HepG2 (cell line): ENCODE measurements at regions not wholly inside any gene's neighbourhood (a gene's known extent, or its start where the extent isn't known, plus 50 kb on each side); places are given as distances from the start of the nearest gene placed in this dataset.

Experiments
- E2F2 ChIP-seq: sonication (generic); formaldehyde crosslinking; IDR thresholded peaks from 2 replicates; pipeline ENCODE4 v1.4.0; 2020; ENCODE audit warnings: missing genetic modification reagents, borderline replicate concordance
- HMG20B ChIP-seq: conservative IDR thresholded peaks from 2 replicates; pipeline ENCODE4 v1.6.1; 2016; ENCODE audit warnings: missing genetic modification reagents, missing compliant biosample characterization
- HNRNPK ChIP-seq: fragments of 200-400 bp; formaldehyde crosslinking; IDR thresholded peaks from 2 replicates; pipeline ENCODE4 v1.6.1; 2018; ENCODE audit warnings: low read length, low read depth, moderate library complexity, mild to moderate bottlenecking; ENCODE audit not compliant: poor library complexity, severe bottlenecking
- SIX4 ChIP-seq: sonication (generic); formaldehyde crosslinking; IDR thresholded peaks from 2 replicates; pipeline ENCODE4 v1.4.0; 2020; ENCODE audit warnings: missing genetic modification reagents
- SMAD9 ChIP-seq: sonication (generic); formaldehyde crosslinking; IDR thresholded peaks from 2 replicates; pipeline ENCODE4 v1.5.1; 2020; ENCODE audit warnings: mild to moderate bottlenecking, missing genetic modification reagents
- TAF1 ChIP-seq: sonication (generic); formaldehyde crosslinking; IDR thresholded peaks from 2 replicates; pipeline ENCODE4 v1.4.0; 2020; ENCODE audit warnings: missing genetic modification reagents
- YEATS2 ChIP-seq: sonication (generic); formaldehyde crosslinking; IDR thresholded peaks from 2 replicates; pipeline ENCODE4 v1.4.0; 2020; ENCODE audit warnings: missing genetic modification reagents, borderline replicate concordance
- ZBTB33 ChIP-seq: sonication (generic); formaldehyde crosslinking; IDR thresholded peaks from 2 replicates; pipeline ENCODE4 v1.4.0; 2020; ENCODE audit warnings: missing genetic modification reagents
- ZNF142 ChIP-seq: sonication (generic); formaldehyde crosslinking; IDR thresholded peaks from 2 replicates; pipeline ENCODE4 v1.4.0; 2020; ENCODE audit warnings: missing genetic modification reagents
- ZNF362 ChIP-seq: sonication (generic); formaldehyde crosslinking; IDR thresholded peaks from 2 replicates; pipeline ENCODE4 v1.4.0; 2020; ENCODE audit warnings: missing genetic modification reagents, mild to moderate bottlenecking, borderline replicate concordance
- ZNF432 ChIP-seq: sonication (generic); formaldehyde crosslinking; IDR thresholded peaks from 2 replicates; pipeline ENCODE4 v1.5.0; 2020; ENCODE audit warnings: missing genetic modification reagents, mild to moderate bottlenecking, borderline replicate concordance
- ZNF607 ChIP-seq: sonication (generic); formaldehyde crosslinking; IDR thresholded peaks from 2 replicates; pipeline ENCODE4 v1.5.1; 2020; ENCODE audit warnings: missing genetic modification reagents, mild to moderate bottlenecking, borderline replicate concordance
- ZNF878 ChIP-seq: sonication (generic); formaldehyde crosslinking; IDR thresholded peaks from 2 replicates; pipeline ENCODE4 v1.8.1; 2023; ENCODE audit warnings: mild to moderate bottlenecking, missing genetic modification reagents, moderate library complexity
- TF ChIP-seq, protein P1 (sequence below): sonication (generic); formaldehyde crosslinking; IDR thresholded peaks from 2 replicates; pipeline ENCODE4 v1.5.0; 2020; ENCODE audit warnings: missing genetic modification reagents
- TF ChIP-seq, protein P2 (sequence below): sonication (generic); formaldehyde crosslinking; IDR thresholded peaks from 2 replicates; pipeline ENCODE4 v1.4.0; 2020; ENCODE audit warnings: missing genetic modification reagents

DNA sequence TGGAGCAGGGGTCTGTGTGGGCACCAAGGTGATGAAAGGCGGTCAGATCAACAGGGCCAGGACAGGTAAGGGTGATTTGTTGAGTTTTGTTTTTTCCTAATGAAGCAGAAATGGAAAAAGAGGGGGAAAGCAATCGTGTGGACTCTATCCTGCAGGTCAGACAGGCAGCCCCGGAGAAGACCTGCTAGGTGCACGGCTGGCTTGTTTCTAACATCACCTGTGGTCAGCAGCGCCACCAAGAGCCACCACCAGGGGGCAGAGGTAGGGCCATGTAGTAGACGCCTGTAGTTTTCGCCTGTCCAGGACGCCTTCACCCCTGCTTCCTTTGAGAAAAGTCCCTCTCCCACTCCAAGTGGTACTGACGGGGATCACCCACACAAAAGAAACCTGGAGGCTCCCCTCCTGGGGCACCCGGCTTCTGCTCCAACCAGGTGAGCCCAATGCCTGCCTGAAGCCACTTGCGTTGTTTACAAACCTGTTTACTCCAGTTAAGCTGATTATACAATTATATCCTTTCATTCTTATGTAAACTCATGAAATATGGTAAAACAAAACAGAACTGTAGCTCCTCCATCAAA, 54.2 kb upstream of the SEC14L1 start (continued):
- TF ChIP-seq ZBTB33 (CRISPR knock-in tag): peak; percentile 76
- TF ChIP-seq HNRNPK: no peak
- no peak for TF ChIP-seq ZNF142 (CRISPR knock-in tag)
- no peak for TF ChIP-seq TAF1 (CRISPR knock-in tag)
- no peak for TF ChIP-seq ZNF878
- no peak for TF ChIP-seq E2F2 (CRISPR knock-in tag)
- no peak for TF ChIP-seq SIX4 (CRISPR knock-in tag)
- no peak for TF ChIP-seq ZNF362 (CRISPR knock-in tag)
- TF ChIP-seq, protein P1, sequence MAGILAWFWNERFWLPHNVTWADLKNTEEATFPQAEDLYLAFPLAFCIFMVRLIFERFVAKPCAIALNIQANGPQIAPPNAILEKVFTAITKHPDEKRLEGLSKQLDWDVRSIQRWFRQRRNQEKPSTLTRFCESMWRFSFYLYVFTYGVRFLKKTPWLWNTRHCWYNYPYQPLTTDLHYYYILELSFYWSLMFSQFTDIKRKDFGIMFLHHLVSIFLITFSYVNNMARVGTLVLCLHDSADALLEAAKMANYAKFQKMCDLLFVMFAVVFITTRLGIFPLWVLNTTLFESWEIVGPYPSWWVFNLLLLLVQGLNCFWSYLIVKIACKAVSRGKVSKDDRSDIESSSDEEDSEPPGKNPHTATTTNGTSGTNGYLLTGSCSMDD (CRISPR knock-in tag): no peak
- TF ChIP-seq, protein P2, sequence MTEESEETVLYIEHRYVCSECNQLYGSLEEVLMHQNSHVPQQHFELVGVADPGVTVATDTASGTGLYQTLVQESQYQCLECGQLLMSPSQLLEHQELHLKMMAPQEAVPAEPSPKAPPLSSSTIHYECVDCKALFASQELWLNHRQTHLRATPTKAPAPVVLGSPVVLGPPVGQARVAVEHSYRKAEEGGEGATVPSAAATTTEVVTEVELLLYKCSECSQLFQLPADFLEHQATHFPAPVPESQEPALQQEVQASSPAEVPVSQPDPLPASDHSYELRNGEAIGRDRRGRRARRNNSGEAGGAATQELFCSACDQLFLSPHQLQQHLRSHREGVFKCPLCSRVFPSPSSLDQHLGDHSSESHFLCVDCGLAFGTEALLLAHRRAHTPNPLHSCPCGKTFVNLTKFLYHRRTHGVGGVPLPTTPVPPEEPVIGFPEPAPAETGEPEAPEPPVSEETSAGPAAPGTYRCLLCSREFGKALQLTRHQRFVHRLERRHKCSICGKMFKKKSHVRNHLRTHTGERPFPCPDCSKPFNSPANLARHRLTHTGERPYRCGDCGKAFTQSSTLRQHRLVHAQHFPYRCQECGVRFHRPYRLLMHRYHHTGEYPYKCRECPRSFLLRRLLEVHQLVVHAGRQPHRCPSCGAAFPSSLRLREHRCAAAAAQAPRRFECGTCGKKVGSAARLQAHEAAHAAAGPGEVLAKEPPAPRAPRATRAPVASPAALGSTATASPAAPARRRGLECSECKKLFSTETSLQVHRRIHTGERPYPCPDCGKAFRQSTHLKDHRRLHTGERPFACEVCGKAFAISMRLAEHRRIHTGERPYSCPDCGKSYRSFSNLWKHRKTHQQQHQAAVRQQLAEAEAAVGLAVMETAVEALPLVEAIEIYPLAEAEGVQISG (CRISPR knock-in tag): peak; percentile 95
- no peak for TF ChIP-seq HMG20B
- no peak for TF ChIP-seq SMAD9 (CRISPR knock-in tag)
- no peak for TF ChIP-seq ZNF432 (CRISPR knock-in tag)
- TF ChIP-seq YEATS2: no peak
- no peak for TF ChIP-seq ZNF607 (CRISPR knock-in tag)
